ENCODE measurements at regions not wholly inside any gene's neighbourhood (a gene's known extent, or its start where the extent isn't known, plus 50 kb on each side); places are given as distances from the start of the nearest gene placed in this dataset.
"Not testable (repeated sequence)": the region's sequence is repeated elsewhere in the genome, so short reads cannot be mapped to it uniquely, and the experiment has no call there.

- DNase-seq (ENCODE audit: low spot score): peak; percentile 2
Measured at GRCh38 chr13:87207280-87208003, 463.7 kb upstream of the SLITRK5 start.

GRCh38 chr13:87208636-87209035 is 462.5 kb upstream of the SLITRK5 start:
- DNase-seq (ENCODE audit: low spot score): peak; percentile 5

GRCh38 chr13:87234981-87235380 is 436.2 kb upstream of the SLITRK5 start:
- peak; percentile 53 for DNase-seq (ENCODE audit: low spot score)

- DNase-seq (ENCODE audit: low spot score): peak; percentile 25
Measured at GRCh38 chr13:87235621-87236020, 435.6 kb upstream of the SLITRK5 start.

- DNase-seq (ENCODE audit: low spot score): no peak
Measured at GRCh38 chr13:87244256-87244890, 426.8 kb upstream of the SLITRK5 start.

GRCh38 chr13:87249847-87250246 is 421.3 kb upstream of the SLITRK5 start:
- DNase-seq (ENCODE audit: low spot score): not testable (repeated sequence)

- DNase-seq (ENCODE audit: low spot score): no peak
Measured at GRCh38 chr13:87255394-87255793, 415.8 kb upstream of the SLITRK5 start.

- peak; percentile 8 for DNase-seq (ENCODE audit: low spot score)
Measured at GRCh38 chr13:87259479-87260083, 411.6 kb upstream of the SLITRK5 start.

GRCh38 chr13:87274209-87274819 is 396.9 kb upstream of the SLITRK5 start:
- peak; percentile 53 for DNase-seq (ENCODE audit: low spot score)

- DNase-seq (ENCODE audit: low spot score): no peak
Measured at GRCh38 chr13:87280139-87280538, 391.0 kb upstream of the SLITRK5 start.

- no peak for DNase-seq (ENCODE audit: low spot score)
Measured at GRCh38 chr13:87287721-87288120, 383.4 kb upstream of the SLITRK5 start.

GRCh38 chr13:87295636-87296035 is 375.5 kb upstream of the SLITRK5 start:
- no peak for DNase-seq (ENCODE audit: low spot score)

- no peak for DNase-seq (ENCODE audit: low spot score)
Measured at GRCh38 chr13:87302034-87302433, 369.1 kb upstream of the SLITRK5 start.

GRCh38 chr13:87302931-87303330 is 368.2 kb upstream of the SLITRK5 start:
- no peak for DNase-seq (ENCODE audit: low spot score)

GRCh38 chr13:87311165-87311564 is 360.0 kb upstream of the SLITRK5 start:
- no peak for DNase-seq (ENCODE audit: low spot score)

GRCh38 chr13:87314822-87315221 is 356.3 kb upstream of the SLITRK5 start:
- no peak for DNase-seq (ENCODE audit: low spot score)

GRCh38 chr13:87322386-87322785 is 348.8 kb upstream of the SLITRK5 start:
- no peak for DNase-seq (ENCODE audit: low spot score)

- DNase-seq (ENCODE audit: low spot score): no peak
Measured at GRCh38 chr13:87324558-87324957, 346.6 kb upstream of the SLITRK5 start.

- peak; percentile 55 for DNase-seq (ENCODE audit: low spot score)
Measured at GRCh38 chr13:87331178-87331577, 340.0 kb upstream of the SLITRK5 start.

- no peak for DNase-seq (ENCODE audit: low spot score)
Measured at GRCh38 chr13:87333599-87333998, 337.6 kb upstream of the SLITRK5 start.

GRCh38 chr13:87334176-87334575 is 337.0 kb upstream of the SLITRK5 start:
- DNase-seq (ENCODE audit: low spot score): no peak

GRCh38 chr13:87336346-87336889 is 334.8 kb upstream of the SLITRK5 start:
- peak; percentile 13 for DNase-seq (ENCODE audit: low spot score)

GRCh38 chr13:87344176-87344575 is 327.0 kb upstream of the SLITRK5 start:
- DNase-seq (ENCODE audit: low spot score): peak; percentile 55
